Putamen (tissue), 1 donor: ENCODE measurements at regions not wholly inside any gene's neighbourhood (a gene's known extent, or its start where the extent isn't known, plus 50 kb on each side); places are given as distances from the start of the nearest gene placed in this dataset.
"Not testable (repeated sequence)": the region's sequence is repeated elsewhere in the genome, so short reads cannot be mapped to it uniquely, and the experiment has no call there.

Experiments
- DNase-seq: peaks from one replicate; pipeline ENCODE4 v3.0.0-alpha.2; 2016; ENCODE audit warnings: low spot score

GRCh38 chr1:57576756-57577155, 152.9 kb upstream of the DAB1 start:
- DNase-seq, result no peak

- DNase-seq, result no peak
Measured at GRCh38 chr1:57572016-57572415, 148.2 kb upstream of the DAB1 start.

- DNase-seq, result not testable (repeated sequence)
Measured at GRCh38 chr1:57558066-57558465, 134.2 kb upstream of the DAB1 start.

GRCh38 chr1:57553666-57554065, 129.8 kb upstream of the DAB1 start:
- no peak for DNase-seq

DNA sequence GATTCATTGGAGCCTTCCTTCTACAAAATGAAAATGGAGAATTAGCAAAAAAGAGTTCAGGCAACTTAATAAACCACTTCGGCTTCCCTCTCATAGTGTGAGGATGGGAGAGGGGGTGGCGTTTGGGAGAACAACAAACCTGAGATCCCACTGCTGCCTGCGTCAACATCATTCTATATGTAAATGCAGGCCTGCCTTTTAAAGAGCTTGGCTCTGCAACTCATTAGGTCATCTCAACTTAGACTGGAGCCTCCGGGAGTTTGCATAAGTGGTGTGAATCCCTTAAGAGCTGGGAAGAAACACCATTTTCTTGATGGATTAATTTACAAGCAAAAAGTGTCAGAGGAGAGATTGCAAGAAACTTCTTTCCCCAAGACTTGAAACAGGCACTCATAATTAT, 127.6 kb upstream of the DAB1 start:
- DNase-seq, result no peak

DNA sequence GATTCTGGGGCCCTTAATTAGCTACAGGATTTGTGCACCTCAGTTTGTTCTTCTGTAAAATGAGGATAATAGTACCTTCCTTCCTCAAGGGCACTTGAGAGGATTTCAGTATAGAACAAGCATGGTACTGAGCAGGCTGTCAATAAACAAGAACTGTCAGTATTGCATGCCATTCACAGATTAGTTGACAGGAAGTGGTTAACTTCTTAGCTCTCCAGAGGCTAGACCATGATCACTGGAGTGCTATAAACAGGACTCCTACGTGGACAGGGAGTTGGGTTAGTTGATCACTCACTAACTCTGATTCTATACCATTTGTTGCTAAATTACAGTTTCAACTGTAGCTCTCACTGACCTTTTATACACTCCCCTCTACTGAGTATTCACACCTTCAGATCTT, 126.2 kb upstream of the DAB1 start:
- no peak for DNase-seq

- DNase-seq, result no peak
Measured at GRCh38 chr1:57549300-57549699, 125.4 kb upstream of the DAB1 start.

DNA sequence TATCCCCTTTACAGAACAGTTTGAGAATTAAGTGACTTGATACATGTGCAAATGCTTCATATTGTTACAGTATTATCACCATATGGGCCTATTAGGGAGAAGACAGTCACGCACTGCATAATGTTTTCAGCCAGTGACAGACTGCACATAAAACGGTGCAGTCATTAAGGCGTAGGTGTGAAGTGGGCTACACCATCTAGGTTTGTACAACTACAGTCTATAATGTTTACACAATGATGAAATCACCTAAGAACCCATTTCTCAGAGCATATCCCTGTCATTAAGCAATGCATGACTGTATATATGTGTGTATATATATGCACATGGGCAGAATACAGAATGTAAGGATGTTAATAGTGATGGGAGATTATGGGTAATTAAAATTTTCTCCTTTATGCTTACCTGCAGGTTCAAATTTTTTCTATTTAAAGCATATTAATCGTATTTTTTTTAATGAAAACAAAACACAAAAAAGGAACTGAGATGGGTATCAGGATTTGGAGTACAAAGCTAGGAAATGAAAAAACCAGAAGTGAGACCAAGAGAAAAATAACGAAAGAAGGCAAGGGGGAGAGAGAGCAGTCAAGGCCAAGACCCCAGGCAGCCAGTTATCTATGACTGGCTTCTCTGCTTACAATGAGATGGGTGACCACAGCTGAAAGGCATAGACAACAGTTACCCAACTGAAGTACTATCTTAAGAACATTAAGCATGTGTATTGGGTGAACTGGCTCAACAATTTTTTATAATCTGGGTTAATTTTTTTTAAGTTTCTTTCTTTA, 122.9 kb upstream of the DAB1 start:
- no peak for DNase-seq

- no peak for DNase-seq
Measured at GRCh38 chr1:57544345-57544744, 120.5 kb upstream of the DAB1 start.

GRCh38 chr1:57536749-57537423, 113.0 kb upstream of the DAB1 start:
- no peak for DNase-seq

DNA sequence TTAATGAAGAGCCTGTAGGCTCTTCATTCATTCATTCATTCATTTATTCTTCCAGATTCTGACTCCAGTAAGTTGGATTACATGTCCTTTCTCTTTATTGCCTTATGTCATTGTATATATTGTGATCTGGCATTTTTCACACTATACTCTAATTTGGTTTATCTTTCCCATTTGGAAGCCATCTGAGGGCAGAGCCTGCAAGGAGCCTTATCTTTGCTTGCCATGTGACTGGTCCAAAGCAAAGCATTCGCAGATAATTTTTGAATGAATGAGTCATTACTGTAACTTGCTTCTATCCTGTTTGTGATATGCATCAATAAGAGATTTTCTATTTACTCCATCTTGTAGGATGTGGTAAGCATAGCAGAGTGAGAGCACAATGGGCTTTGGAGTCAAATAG, 108.4 kb upstream of the DAB1 start:
- DNase-seq, result no peak

- DNase-seq, result not testable (repeated sequence)
Measured at GRCh38 chr1:57530911-57531260, 107.0 kb upstream of the DAB1 start.

DNA sequence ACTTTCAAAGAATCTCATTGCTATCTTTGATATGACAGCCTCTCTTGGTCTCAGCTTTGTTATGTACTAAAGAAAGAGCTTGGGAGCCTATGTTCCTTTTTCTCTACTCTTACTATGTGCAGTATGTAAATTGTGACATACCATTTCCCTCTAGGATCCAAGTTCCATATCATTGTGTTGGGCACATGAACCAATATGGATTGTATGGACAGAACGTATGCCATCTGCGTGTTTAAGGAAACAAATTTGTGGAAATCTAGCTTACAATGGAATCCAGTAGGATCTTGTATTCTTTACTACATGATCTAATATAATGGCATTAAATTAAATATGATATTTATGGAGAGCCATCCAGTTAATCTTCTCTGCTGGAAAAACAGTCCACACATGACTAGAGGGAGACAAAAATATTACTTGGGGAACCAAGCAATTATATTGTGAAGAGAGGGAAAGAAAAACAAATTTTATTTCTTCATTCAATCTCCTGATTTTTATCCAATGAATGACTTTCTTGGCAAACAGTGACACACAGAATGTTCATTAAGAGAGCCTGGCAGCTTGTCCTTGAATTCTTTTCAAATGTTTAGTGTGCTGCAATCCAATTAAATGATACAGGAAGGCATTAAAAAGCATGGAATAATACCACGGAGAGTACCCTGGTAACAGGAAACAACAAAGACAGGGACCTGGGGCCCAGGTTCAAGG, 106.5 kb upstream of the DAB1 start:
- DNase-seq, result no peak

DNA sequence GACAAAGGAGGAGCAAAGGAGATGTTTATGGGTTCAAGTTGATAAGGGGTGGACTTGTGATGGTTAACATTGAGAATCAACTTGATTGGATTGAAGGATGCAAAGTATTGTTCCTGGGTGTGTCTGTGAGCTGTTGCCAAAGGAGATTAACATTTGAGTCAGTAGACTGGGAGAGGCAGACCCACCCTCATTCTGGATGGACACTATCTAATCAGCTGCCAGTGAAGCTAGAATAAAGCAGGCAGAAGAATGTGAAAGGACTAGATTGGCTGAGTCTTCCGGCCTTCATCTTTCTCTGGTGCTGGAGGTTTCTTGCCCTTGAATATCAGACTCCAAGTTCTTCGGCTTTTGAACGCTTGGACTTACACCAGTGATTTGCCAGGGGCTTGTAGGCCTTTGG, 98.7 kb upstream of the DAB1 start:
- no peak for DNase-seq

DNA sequence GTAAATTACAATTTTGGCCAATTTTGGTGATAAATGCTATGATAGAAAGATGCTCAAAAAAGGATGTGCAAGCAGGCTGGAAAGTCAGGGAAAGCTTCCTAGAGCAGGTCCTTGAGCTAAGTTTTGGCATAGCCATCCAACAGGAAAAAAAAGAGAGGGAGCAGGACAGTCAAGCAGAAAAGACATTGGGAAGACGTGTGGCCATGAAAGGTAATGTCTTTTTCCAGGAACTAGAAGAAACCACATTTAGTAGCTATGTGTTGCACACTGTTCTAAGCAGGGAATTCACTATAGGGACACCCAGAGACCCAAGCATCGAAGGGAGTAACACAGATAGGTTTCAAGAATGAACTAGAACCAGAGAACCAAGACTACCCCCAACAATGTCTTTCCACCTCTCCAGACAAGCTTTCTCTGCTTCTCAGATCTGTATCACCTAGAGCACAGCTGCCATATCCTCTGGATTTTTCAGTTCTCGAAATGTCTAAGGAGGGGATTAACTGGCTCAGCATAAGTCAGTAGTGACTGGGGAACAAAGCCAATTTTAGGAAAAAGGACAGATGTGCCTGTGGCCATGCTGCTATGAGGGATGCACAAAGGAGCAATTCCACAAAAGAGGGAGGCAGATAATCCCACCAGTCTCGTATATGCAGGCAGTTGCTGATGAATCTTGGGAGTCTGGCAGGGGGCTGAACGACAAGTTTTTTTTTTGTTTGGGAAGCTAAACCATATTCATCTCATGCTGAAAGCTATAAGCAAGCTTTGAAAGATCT, 97.1 kb upstream of the DAB1 start:
- DNase-seq, result no peak

GRCh38 chr1:57518496-57518895, 94.6 kb upstream of the DAB1 start:
- no peak for DNase-seq

GRCh38 chr1:57517587-57518374, 93.9 kb upstream of the DAB1 start:
- DNase-seq, result no peak

DNA sequence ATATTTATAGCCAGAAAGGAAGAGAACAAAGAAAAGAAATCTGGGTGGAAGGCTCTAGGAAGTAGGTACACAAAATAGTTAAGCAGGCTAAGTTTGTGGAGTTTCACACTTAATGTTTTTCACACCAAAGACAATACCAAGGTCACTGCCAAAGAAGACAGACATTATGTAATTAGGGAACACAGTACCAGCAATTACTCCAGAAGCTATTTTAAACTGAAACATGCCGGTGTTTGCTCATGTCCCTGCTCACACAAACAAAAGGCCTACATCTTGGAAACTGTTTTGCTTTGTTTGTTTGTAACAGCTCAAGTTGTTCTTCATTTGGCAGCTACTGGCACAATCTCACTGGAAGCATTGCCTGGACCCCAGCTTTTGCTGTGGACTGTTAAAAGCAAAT, 88.5 kb upstream of the DAB1 start:
- no peak for DNase-seq

- no peak for DNase-seq
Measured at GRCh38 chr1:57506941-57507340, 83.1 kb upstream of the DAB1 start.

DNA sequence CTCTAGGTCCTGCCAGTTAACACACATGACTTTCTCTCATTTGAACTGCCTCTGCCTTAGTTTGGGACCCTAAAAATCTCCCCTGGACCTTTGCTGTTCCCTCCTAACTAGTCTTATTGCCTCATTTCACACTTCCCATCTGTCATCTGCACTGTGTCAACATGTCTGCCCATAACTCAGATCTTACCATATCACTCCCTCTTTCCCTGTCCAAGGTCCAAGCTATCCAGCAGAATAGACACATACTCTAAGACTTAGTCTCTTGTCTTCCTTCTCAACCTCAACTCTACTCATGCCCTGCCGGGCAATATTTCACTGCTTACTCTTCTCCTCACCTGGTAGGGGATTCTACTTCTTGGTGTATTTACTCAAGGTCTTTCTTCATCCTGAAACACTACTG, 79.5 kb upstream of the DAB1 start:
- DNase-seq, result no peak

DNA sequence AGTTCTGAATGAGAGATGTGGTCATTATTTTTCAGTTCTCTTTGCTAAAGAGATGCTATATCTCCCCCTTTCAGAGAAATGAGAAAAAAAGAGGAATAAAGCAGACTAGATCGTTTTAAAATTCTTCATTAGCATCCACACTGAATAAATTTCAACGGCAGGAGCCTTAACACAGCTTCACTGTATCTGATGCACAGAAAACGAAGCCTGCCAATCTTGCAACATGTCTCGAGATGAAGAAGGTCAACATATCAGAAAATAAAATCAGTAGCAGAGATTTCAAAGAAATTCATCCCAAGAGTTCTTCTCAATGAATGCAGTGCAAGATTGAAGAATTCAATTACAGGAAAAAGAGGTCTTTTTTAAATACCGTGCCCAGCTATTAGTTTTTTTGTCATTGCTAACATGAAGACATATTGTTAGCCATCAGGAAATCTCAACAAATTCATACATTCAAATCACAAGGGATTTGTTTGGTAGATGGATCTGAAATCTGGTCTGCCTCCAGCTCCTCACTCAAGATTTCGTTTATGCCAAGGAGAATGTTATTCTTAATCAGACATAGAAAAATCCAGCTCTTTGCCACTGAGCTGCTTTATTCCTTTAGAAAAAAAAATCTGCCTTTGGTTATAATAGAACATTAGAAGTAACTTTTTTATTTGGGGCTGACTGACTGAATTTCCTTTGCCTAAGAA, 76.4 kb upstream of the DAB1 start:
- no peak for DNase-seq
